GM23248 (cell line): ENCODE measurements at regions not wholly inside any gene's neighbourhood (a gene's known extent, or its start where the extent isn't known, plus 50 kb on each side); places are given as distances from the start of the nearest gene placed in this dataset.

Source experiments
- DNase-seq: peaks from one replicate; pipeline ENCODE4 v3.0.0-alpha.2; 2015
- H2AFZ ChIP-seq: fragments of 200-600 bp; sonication (generic); 2 replicates; pipeline ENCODE4 v1.6.1; 2016; ENCODE audit warnings: antibody characterized with exemption
- H3F3A ChIP-seq: fragments of 200-600 bp; sonication (generic); 2 replicates; pipeline ENCODE4 v1.6.1; 2016; ENCODE audit warnings: mild to moderate bottlenecking, antibody characterized with exemption, mixed run types; ENCODE audit not compliant: insufficient read depth
- H3K27ac ChIP-seq: fragments of 200-600 bp; sonication (generic); 2 replicates; pipeline ENCODE4 v1.5.1; 2016; ENCODE audit warnings: mild to moderate bottlenecking
- H3K27me3 ChIP-seq: fragments of 200-600 bp; sonication (generic); replicated peaks from 2 replicates; pipeline ENCODE4 v1.6.1; 2016; ENCODE audit warnings: mild to moderate bottlenecking; ENCODE audit not compliant: insufficient read depth
- H3K36me3 ChIP-seq: fragments of 200-600 bp; sonication (generic); 2 replicates; pipeline ENCODE4 v1.6.1; 2016; ENCODE audit warnings: low read depth, mild to moderate bottlenecking
- H3K4me1 ChIP-seq: fragments of 200-600 bp; sonication (generic); 2 replicates; pipeline ENCODE4 v1.6.1; 2016; ENCODE audit warnings: mild to moderate bottlenecking; ENCODE audit not compliant: insufficient read depth
- H3K4me2 ChIP-seq: fragments of 200-600 bp; sonication (generic); one replicate; pipeline ENCODE4 v1.6.1; 2016; ENCODE audit warnings: mild to moderate bottlenecking; ENCODE audit not compliant: unreplicated experiment
- H3K4me3 ChIP-seq: fragments of 200-600 bp; sonication (generic); 2 replicates; pipeline ENCODE4 v1.5.1; 2016; ENCODE audit warnings: mild to moderate bottlenecking
- H3K79me2 ChIP-seq: fragments of 200-600 bp; sonication (generic); 2 replicates; pipeline ENCODE4 v1.6.1; 2016; ENCODE audit warnings: mild to moderate bottlenecking; ENCODE audit not compliant: insufficient read depth
- H3K9ac ChIP-seq: fragments of 200-600 bp; sonication (generic); 2 replicates; pipeline ENCODE4 v1.6.1; 2016; ENCODE audit warnings: mild to moderate bottlenecking
- H3K9me2 ChIP-seq: fragments of 200-600 bp; sonication (generic); 2 replicates; pipeline ENCODE4 v1.6.1; 2016; ENCODE audit warnings: mixed run types, mild to moderate bottlenecking, moderate library complexity; ENCODE audit not compliant: insufficient read depth
- H3K9me3 ChIP-seq: fragments of 200-600 bp; sonication (generic); one replicate; pipeline ENCODE4 v1.6.1; 2017; ENCODE audit warnings: low read depth
- H4K20me1 ChIP-seq: fragments of 200-600 bp; sonication (generic); 2 replicates; pipeline ENCODE4 v1.6.0; 2016; ENCODE audit not compliant: insufficient read depth
- EZH2 ChIP-seq: fragments of 200-600 bp; sonication (generic); IDR thresholded peaks from 2 replicates; pipeline ENCODE4 v1.6.1; 2018; ENCODE audit warnings: antibody characterized with exemption, mild to moderate bottlenecking; ENCODE audit not compliant: insufficient read depth, poor library complexity, severe bottlenecking
- EZH2phosphoT487 ChIP-seq: fragments of 200-600 bp; sonication (generic); IDR thresholded peaks from 2 replicates; pipeline ENCODE4 v1.6.1; 2018; ENCODE audit warnings: antibody characterized with exemption, moderate library complexity, mild to moderate bottlenecking, low read depth; ENCODE audit not compliant: insufficient read depth
- WGBS, 2 experiments: methylation state at CpG; one replicate each; pipeline ENCODE4 v1.1.6; 2015 to 2017; ENCODE audit warnings: low lambda C conversion rate in 2 of 2, low coverage in 1 of 2; ENCODE audit errors: missing lambda C conversion rate in 2 of 2; 5-methylcytosine and 5-hydroxymethylcytosine counted together
- in situ Hi-C: fragments of 300-500 bp; cut with MboI; formaldehyde crosslinking; loops from 2 replicates; pipeline ENCODE4 v1.15.0; 2020

DNA sequence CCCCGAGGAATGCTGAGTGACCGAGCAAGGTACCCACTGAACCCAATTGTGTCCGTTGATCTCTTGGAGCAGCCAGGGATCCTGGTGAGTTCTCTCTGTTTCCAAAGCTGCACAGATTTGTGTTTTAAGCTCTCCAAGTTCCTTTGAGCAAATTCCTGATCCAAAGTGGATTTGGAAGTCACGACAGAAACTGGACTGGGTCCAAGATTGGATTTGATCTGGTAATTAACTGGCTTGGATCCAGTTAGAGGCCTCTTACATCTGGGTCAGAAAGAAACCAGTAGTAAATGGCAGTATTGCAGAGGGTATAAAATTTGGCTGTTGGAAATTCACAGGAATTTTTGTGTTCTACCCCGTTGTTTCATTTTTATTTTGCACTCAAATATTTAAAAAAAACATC is 119.5 kb downstream of the PMP22 start:
- 63 to 64% methylated on average over 5 of the region's 5 CpGs for WGBS, 2 experiments
- no peaks in the 10 kb centered on the region for H3F3A ChIP-seq
- no peaks in the 10 kb centered on the region for H3K27me3 ChIP-seq
- no peak overlapping the region for H3K4me3 ChIP-seq
- H3K4me1 ChIP-seq: no peaks in the 10 kb centered on the region
- H3K36me3 ChIP-seq: no peaks in the 10 kb centered on the region
- H3K79me2 ChIP-seq: no peaks in the 10 kb centered on the region
- in situ Hi-C loops: no loop called here
- H3K4me2 ChIP-seq: no peak overlapping the region
- DNase-seq: no peak
- no peak overlapping the region for H3K27ac ChIP-seq
- H3K9ac ChIP-seq: no peak overlapping the region
- TF ChIP-seq EZH2phosphoT487: no peak
- H4K20me1 ChIP-seq: no peaks in the 10 kb centered on the region
- no peak overlapping the region for H2AFZ ChIP-seq
- H3K9me2 ChIP-seq: 0 out of 2 replicates have a peak, but pooled peaks cover 2% of the 10 kb centered on the region
- H3K9me3 ChIP-seq: no peaks in the 10 kb centered on the region

DNA sequence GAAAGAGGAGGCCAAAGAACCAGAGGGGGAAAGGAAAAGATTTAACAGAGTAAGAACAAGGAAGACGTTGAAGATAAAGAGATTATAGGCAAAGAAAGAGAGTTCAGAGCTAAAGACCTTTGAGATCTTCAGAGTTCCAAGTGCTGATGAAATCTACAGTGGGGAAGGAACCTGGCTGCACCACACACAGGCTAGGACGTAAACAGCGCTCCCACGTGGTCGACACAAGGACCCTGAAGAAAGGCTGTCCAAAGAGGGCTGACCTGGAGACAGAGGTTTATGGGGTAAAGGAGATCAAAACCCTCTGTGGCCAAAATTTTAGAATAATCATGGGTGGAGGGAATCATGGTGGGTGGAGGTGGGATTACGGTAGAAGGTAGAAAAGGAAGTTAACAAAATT is 121.6 kb downstream of the PMP22 start:
- WGBS, 2 experiments: 63 to 69% methylated on average over 6 of the region's 6 CpGs
- Histone ChIP-seq H3K36me3 (no peaks in the 10 kb centered on the region), H3K9me3 (no peaks in the 10 kb centered on the region), H3K4me1 (no peaks in the 10 kb centered on the region), H3K9me2 (0 out of 2 replicates have a peak, but pooled peaks cover 2% of the 10 kb centered on the region), H3K4me2 (no peak overlapping the region), H3F3A (no peaks in the 10 kb centered on the region), H4K20me1 (no peaks in the 10 kb centered on the region), H3K9ac (no peak overlapping the region), H2AFZ (no peak overlapping the region), H3K79me2 (no peaks in the 10 kb centered on the region), H3K4me3 (no peak overlapping the region), H3K27me3 (no peaks in the 10 kb centered on the region), H3K27ac (no peak overlapping the region)
- DNase-seq: no peak
- in situ Hi-C loops: no loop called here
- no peak for TF ChIP-seq EZH2
- TF ChIP-seq EZH2phosphoT487: no peak

DNA sequence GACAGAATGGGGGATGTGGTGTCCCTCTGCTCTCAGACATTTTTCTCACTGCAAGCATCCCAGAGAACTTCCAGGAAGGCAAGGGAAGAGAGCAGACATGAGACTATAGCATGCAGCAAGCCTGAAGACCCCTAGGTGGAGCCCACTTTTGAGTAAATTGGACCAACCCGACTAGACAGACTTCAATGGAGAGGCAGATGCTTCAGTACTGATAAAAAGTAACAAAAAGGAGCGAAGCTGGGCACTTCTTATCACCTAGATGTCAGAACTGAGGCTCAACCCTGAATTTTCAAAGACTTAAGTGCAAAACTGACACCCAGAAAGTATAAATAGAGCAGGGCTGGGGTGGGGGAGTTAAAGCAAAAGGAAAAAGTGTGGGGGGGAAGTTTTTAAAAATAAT is 130.8 kb downstream of the PMP22 start:
- Histone ChIP-seq H3K9me2 (no peaks in the 10 kb centered on the region), H3K9me3 (no peaks in the 10 kb centered on the region), H3K79me2 (no peaks in the 10 kb centered on the region), H3K36me3 (no peaks in the 10 kb centered on the region), H3K9ac (no peak overlapping the region), H4K20me1 (no peaks in the 10 kb centered on the region), H3K4me2 (no peak overlapping the region), H3K4me1 (no peaks in the 10 kb centered on the region), H3K4me3 (no peak overlapping the region), H3F3A (no peaks in the 10 kb centered on the region), H3K27me3 (no peaks in the 10 kb centered on the region), H2AFZ (no peak overlapping the region), H3K27ac (no peak overlapping the region)
- no peak for DNase-seq
- TF ChIP-seq EZH2phosphoT487 (no peak), EZH2 (no peak)
- 30 to 37% methylated on average over 2 of the region's 2 CpGs for WGBS, 2 experiments
- in situ Hi-C loops: no loop called here

DNA sequence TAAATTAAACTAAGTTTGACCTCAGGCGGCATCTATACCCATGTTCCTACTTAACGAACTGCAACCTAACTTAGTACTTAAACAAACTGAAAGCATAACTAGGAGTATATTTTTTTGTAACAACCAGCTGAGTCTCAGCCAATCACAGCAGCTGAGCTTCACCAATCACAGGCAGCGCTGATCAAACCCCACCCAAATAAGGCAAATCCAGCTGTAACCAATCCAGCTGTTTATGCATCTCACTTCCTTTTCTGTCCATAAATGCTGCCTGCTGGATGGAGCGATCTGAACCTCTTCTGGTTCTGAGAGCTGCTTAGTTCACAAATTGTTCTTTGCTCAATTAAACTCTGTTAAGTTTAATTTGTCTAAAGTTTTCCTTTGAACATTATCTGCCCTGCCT is 131.3 kb downstream of the PMP22 start:
- WGBS, 2 experiments: 93 to 94% methylated on average over 4 of the region's 4 CpGs
- no peak for TF ChIP-seq EZH2
- TF ChIP-seq EZH2phosphoT487: no peak
- in situ Hi-C loops: no loop called here

DNA sequence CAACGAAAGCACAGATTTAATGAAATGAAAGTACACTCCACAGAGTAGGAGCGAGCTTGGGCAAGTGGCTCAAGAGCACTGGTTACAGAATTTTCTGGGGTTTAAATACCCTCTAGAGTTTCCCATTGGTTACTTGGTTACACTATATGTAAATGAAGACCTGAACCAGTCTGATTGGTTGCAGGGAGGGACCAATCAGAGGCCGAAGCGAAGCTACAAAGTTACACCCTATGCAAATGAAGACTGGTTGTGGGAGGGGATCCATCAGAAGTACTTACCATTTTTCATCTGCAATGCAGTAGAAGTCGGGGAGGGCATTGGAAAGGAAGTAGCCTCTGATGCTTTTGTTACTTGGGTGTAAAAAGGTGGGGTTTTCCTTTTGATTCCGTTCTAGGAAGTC is 132.0 kb downstream of the PMP22 start:
- no peaks in the 10 kb centered on the region for H3K4me1 ChIP-seq
- H3K4me3 ChIP-seq: no peak overlapping the region
- H3K4me2 ChIP-seq: no peak overlapping the region
- in situ Hi-C loops: no loop called here
- H3K27ac ChIP-seq: no peak overlapping the region
- H3K9ac ChIP-seq: no peak overlapping the region
- no peaks in the 10 kb centered on the region for H3F3A ChIP-seq
- no peaks in the 10 kb centered on the region for H3K9me3 ChIP-seq
- 85 to 86% methylated on average over 6 of the region's 6 CpGs for WGBS, 2 experiments
- no peak overlapping the region for H2AFZ ChIP-seq
- no peaks in the 10 kb centered on the region for H3K27me3 ChIP-seq
- H3K79me2 ChIP-seq: no peaks in the 10 kb centered on the region
- no peak for DNase-seq
- H3K9me2 ChIP-seq: no peaks in the 10 kb centered on the region
- H3K36me3 ChIP-seq: no peaks in the 10 kb centered on the region
- H4K20me1 ChIP-seq: no peaks in the 10 kb centered on the region
- TF ChIP-seq EZH2 (no peak), EZH2phosphoT487 (no peak)

More for the DNA sequence above, 131.3 kb downstream of the PMP22 start:
- DNase-seq: no peak
- Histone ChIP-seq H3K27me3 (no peaks in the 10 kb centered on the region), H3K9me3 (no peaks in the 10 kb centered on the region), H3K4me2 (no peak overlapping the region), H2AFZ (no peak overlapping the region), H4K20me1 (no peaks in the 10 kb centered on the region), H3F3A (no peaks in the 10 kb centered on the region), H3K4me1 (no peaks in the 10 kb centered on the region), H3K9ac (no peak overlapping the region), H3K27ac (no peak overlapping the region), H3K79me2 (no peaks in the 10 kb centered on the region), H3K4me3 (no peak overlapping the region), H3K9me2 (no peaks in the 10 kb centered on the region), H3K36me3 (no peaks in the 10 kb centered on the region)
